ENCODE measurements at regions not wholly inside any gene's neighbourhood (a gene's known extent, or its start where the extent isn't known, plus 50 kb on each side); places are given as distances from the start of the nearest gene placed in this dataset.
A peak's percentile ranks its signal among the peaks of the same experiment; 100 is the strongest.

DNA sequence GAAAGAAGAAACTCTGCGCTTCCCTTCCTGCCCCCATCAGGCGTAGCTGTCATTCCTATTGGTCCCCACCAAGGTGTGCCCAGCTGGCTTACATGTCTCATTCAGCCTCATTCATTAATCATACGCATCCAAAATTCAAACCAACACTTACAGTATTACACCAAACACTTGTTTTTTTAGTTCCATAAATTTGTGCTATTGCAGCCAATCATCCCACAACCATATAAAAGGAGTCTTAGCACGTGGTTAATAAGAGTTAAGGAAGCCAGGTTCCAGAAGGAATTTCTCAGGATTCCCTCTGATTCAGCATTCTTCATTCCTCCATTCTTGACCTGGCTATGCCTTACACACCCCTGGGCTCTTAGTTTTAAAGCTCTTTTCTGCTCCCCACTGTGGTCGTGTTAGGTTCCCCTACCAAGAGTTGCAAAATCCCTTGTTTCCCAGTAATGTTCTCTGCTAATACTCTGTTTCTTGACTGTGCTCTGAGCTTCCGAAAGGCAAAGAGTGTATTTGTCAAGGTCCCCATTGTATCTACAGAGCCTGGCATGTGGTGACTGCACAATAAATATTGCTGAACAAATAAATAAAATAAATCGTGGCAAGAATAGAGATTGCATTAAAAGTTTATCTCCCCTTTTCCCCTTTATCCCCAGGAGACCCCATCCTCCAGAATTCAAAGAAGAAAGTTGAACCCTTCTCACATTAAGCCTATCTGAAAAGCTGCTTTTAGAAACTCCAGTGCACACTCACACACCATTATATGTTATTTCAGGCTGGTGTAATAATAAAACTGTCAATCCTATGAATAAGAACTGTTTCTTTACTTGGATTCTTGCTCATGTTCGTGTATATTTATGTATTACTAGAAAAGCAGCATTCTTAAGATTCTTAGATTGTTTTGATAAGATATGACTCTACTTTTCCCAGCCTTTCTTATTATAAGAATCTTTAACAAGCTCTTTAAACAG, 514.4 kb downstream of the INHBA start (continued):
- TF ChIP-seq, protein P1, sequence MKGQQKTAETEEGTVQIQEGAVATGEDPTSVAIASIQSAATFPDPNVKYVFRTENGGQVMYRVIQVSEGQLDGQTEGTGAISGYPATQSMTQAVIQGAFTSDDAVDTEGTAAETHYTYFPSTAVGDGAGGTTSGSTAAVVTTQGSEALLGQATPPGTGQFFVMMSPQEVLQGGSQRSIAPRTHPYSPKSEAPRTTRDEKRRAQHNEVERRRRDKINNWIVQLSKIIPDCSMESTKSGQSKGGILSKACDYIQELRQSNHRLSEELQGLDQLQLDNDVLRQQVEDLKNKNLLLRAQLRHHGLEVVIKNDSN (IDR thresholded peaks at IDR 0.05; ENCODE audit: borderline replicate concordance, low read depth): no peak
- TF ChIP-seq YY1 (IDR thresholded peaks at IDR 0.05; ENCODE audit: low read depth): no peak; the same call in 1 of the 2 replicates
- TF ChIP-seq, protein P2, sequence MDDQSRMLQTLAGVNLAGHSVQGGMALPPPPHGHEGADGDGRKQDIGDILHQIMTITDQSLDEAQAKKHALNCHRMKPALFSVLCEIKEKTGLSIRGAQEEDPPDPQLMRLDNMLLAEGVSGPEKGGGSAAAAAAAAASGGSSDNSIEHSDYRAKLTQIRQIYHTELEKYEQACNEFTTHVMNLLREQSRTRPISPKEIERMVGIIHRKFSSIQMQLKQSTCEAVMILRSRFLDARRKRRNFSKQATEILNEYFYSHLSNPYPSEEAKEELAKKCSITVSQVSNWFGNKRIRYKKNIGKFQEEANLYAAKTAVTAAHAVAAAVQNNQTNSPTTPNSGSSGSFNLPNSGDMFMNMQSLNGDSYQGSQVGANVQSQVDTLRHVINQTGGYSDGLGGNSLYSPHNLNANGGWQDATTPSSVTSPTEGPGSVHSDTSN (IDR thresholded peaks at IDR 0.05): peak; percentile 91
- no peak for TF ChIP-seq GABPA (IDR thresholded peaks at IDR 0.05; ENCODE audit: low read depth)
- TF ChIP-seq REST (IDR thresholded peaks at IDR 0.05; ENCODE audit: low read depth, low read length): no peak

DNA sequence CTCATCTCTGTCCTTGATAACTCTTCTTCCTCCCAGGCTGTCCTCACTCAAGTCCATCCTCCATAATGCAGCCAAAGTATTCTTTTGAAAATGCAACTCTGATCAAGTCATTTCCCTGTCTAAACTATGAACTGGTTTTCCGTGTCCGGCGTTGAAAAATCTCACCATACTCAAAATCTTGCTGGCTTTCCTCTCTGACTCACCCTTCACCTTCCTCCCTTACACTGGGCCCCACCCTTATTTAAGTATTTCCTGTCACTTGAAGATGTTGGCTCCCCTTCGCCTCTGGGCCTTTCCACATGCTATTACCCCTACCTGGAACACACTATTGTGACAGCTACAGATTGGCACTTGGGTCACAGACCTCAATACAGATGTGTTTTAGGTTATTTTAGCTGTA, 515.6 kb downstream of the INHBA start:
- no peaks in the 10 kb centered on the region for H3K27me3 ChIP-seq (ENCODE audit: insufficient read depth)
- H2AFZ ChIP-seq (ENCODE audit: low read depth): no peak overlapping the region
- no peak for TF ChIP-seq RAD21 (IDR thresholded peaks at IDR 0.05; ENCODE audit: low read length)
- no peak for TF ChIP-seq EZH2phosphoT487 (IDR thresholded peaks at IDR 0.05; ENCODE audit: borderline replicate concordance, low read depth)
- TF ChIP-seq, protein P1 (IDR thresholded peaks at IDR 0.05; ENCODE audit: borderline replicate concordance, low read depth): no peak
- TF ChIP-seq POLR2AphosphoS5 (IDR thresholded peaks at IDR 0.05; ENCODE audit: low read depth, low read length): no peak
- no peak for TF ChIP-seq RCOR1 (IDR thresholded peaks at IDR 0.05; ENCODE audit: low read length)
- TF ChIP-seq MAX (IDR thresholded peaks at IDR 0.05; ENCODE audit: low read depth): no peak
- TF ChIP-seq MEF2A (IDR thresholded peaks at IDR 0.05; ENCODE audit: borderline replicate concordance, low read depth): no peak
- no peak for TF ChIP-seq NRF1 (IDR thresholded peaks at IDR 0.05; ENCODE audit: low read depth, low read length)
- TF ChIP-seq EP300 (IDR thresholded peaks at IDR 0.05; ENCODE audit: borderline replicate concordance in 1 of 2, low read depth in 1 of 2, low read length in 1 of 2): no peak
- no peak for TF ChIP-seq MXI1 (IDR thresholded peaks at IDR 0.05; ENCODE audit: low read depth, low read length)
- no peak for TF ChIP-seq CHD2 (IDR thresholded peaks at IDR 0.05; ENCODE audit: low read length, partially characterized antibody)
- no peak for TF ChIP-seq FOXJ3 (CRISPR knock-in tag; IDR thresholded peaks at IDR 0.05)
- TF ChIP-seq TAF1 (IDR thresholded peaks at IDR 0.05; ENCODE audit: borderline replicate concordance, low read depth, low read length): no peak
- no peak for TF ChIP-seq SMC3 (IDR thresholded peaks at IDR 0.05; ENCODE audit: low read depth, low read length)
- no peak for TF ChIP-seq RXRA (IDR thresholded peaks at IDR 0.05; ENCODE audit: borderline replicate concordance, low read depth)
- TF ChIP-seq ELF1 (IDR thresholded peaks at IDR 0.05): no peak
- no peak for TF ChIP-seq REST (IDR thresholded peaks at IDR 0.05; ENCODE audit: low read depth, low read length)

More for the DNA sequence above, 515.6 kb downstream of the INHBA start:
- ChIA-PET POLR2A (no interaction called here), CTCF (no interaction called here)
- Histone ChIP-seq H3K9ac (no peak overlapping the region), H3K4me2 (no peak overlapping the region), H3K9me3 (no peaks in the 10 kb centered on the region), H3K9me2 (no peaks in the 10 kb centered on the region), H4K20me1 (ENCODE audit: insufficient read depth) (no peaks in the 10 kb centered on the region), H3K27ac (ENCODE audit: low read depth in 2 of 2, low read length in 1 of 2) (no peak overlapping the region), H3K36me3 (replicated peaks in 1 of 2; ENCODE audit: control insufficient read depth in 1 of 2, insufficient read depth in 2 of 2, low read length in 1 of 2) (no peaks in the 10 kb centered on the region), H3F3A (replicated peaks; ENCODE audit: insufficient read depth) (peaks cover 19% of the 10 kb centered on the region), H3K79me2 (ENCODE audit: insufficient read depth) (no peaks in the 10 kb centered on the region), H3K4me1 (ENCODE audit: control insufficient read depth in 1 of 2, insufficient read depth in 2 of 2, low read depth in 1 of 2, low read length in 1 of 2) (peaks cover 0 to 23% of the 10 kb centered on the region in 2 experiments; a peak in 3 of 4 replicates), H3K4me3 (ENCODE audit: low read depth in 2 of 2, low read length in 1 of 2) (no peak overlapping the region)
- WGBS (ENCODE audit: low lambda C conversion rate): 90% methylated on average over 4 of the region's 4 CpGs
- no peak for DNase-seq

Data from SK-N-SH (cell line).